Ishikawa (cell line): ENCODE measurements at regions not wholly inside any gene's neighbourhood (a gene's known extent, or its start where the extent isn't known, plus 50 kb on each side); places are given as distances from the start of the nearest gene placed in this dataset.

Experiments
- CEBPB ChIP-seq: IDR thresholded peaks from 2 replicates; pipeline ENCODE4 v1.6.1; 2012
- CREB1 ChIP-seq: IDR thresholded peaks from 2 replicates; pipeline ENCODE4 v1.6.1; 2012; ENCODE audit warnings: low read depth
- EGR1 ChIP-seq: IDR thresholded peaks from 2 replicates; pipeline ENCODE4 v1.6.1; 2012
- EP300 ChIP-seq: IDR thresholded peaks from 2 replicates; pipeline ENCODE4 v1.6.1; 2012; ENCODE audit warnings: borderline replicate concordance
- FOXM1 ChIP-seq: IDR thresholded peaks from 2 replicates; pipeline ENCODE4 v1.6.1; 2012; ENCODE audit warnings: low read depth, borderline replicate concordance
- NFIC ChIP-seq: IDR thresholded peaks from 2 replicates; pipeline ENCODE4 v1.6.1; 2012
- RAD21 ChIP-seq: IDR thresholded peaks from 2 replicates; pipeline ENCODE4 v1.6.1; 2012; ENCODE audit warnings: low read depth
- REST ChIP-seq: IDR thresholded peaks from 2 replicates; pipeline ENCODE4 v1.6.1; 2012; ENCODE audit warnings: low read depth, mild to moderate bottlenecking
- TAF1 ChIP-seq: IDR thresholded peaks from 2 replicates; pipeline ENCODE4 v1.6.1; 2012; ENCODE audit warnings: low read depth, mild to moderate bottlenecking
- TCF12 ChIP-seq: IDR thresholded peaks from 2 replicates; pipeline ENCODE4 v1.6.1; 2012; ENCODE audit warnings: low read depth
- TEAD4 ChIP-seq: IDR thresholded peaks from 2 replicates; pipeline ENCODE4 v1.6.1; 2012
- USF1 ChIP-seq: IDR thresholded peaks from 2 replicates; pipeline ENCODE4 v1.6.1; 2012
- YY1 ChIP-seq: IDR thresholded peaks from 2 replicates; pipeline ENCODE4 v1.6.1; 2012; ENCODE audit warnings: low read depth
- ZBTB7A ChIP-seq: IDR thresholded peaks from 2 replicates; pipeline ENCODE4 v1.6.1; 2012; ENCODE audit warnings: low read depth
- TF ChIP-seq, protein P1 (sequence below): IDR thresholded peaks from 2 replicates; pipeline ENCODE4 v1.6.1; 2012

GRCh38 chr9:108434502-108434901 is 421.3 kb downstream of the ACTL7B start:
- TF ChIP-seq EGR1 (no peak), REST (no peak), YY1 (no peak), RAD21 (no peak), TEAD4 (no peak)
- TF ChIP-seq, protein P1, sequence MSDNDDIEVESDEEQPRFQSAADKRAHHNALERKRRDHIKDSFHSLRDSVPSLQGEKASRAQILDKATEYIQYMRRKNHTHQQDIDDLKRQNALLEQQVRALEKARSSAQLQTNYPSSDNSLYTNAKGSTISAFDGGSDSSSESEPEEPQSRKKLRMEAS = no peak

DNA sequence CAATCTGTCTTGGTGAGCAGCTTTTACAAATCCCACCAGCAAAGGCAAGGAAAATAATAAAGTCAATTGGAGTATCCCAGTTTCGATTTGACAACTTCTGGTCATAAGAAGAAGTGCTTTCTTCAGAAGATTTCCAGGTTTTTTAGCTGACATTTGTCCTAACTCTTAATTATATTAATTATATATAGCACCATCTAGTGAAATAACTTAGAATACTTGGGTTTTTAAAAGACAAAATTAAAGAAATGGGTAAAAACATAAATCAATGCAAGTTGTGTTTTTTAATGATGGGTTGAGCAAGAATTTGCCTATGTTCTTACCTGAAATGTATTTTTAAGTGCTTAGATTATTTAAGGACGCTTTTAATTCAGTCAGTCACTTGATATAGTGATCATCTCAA is 421.8 kb downstream of the ACTL7B start:
- TF ChIP-seq TEAD4 (no peak), RAD21 (no peak), ZBTB7A (no peak), CEBPB (no peak), CREB1 (no peak), TAF1 (no peak), EP300 (no peak), NFIC (no peak), EGR1 (no peak), USF1 (no peak), YY1 (no peak), FOXM1 (no peak), REST (no peak), TCF12 (no peak)
- TF ChIP-seq, protein P1 = no peak

- TF ChIP-seq ZBTB7A = no peak
- TF ChIP-seq NFIC = no peak
- no peak for TF ChIP-seq TEAD4
- no peak for TF ChIP-seq TCF12
- no peak for TF ChIP-seq CREB1
- no peak for TF ChIP-seq EGR1
- no peak for TF ChIP-seq FOXM1
- no peak for TF ChIP-seq CEBPB
- no peak for TF ChIP-seq EP300
- no peak for TF ChIP-seq YY1
- TF ChIP-seq USF1 = no peak
- TF ChIP-seq, protein P1 = no peak
- TF ChIP-seq RAD21 = no peak
- TF ChIP-seq REST = no peak
- no peak for TF ChIP-seq TAF1
Observed at GRCh38 chr9:108430655-108431054, 425.1 kb downstream of the ACTL7B start.

GRCh38 chr9:108427751-108428150 is 428.0 kb downstream of the ACTL7B start:
- TF ChIP-seq RAD21 = no peak
- no peak for TF ChIP-seq ZBTB7A
- TF ChIP-seq NFIC = no peak
- TF ChIP-seq USF1 = no peak

DNA sequence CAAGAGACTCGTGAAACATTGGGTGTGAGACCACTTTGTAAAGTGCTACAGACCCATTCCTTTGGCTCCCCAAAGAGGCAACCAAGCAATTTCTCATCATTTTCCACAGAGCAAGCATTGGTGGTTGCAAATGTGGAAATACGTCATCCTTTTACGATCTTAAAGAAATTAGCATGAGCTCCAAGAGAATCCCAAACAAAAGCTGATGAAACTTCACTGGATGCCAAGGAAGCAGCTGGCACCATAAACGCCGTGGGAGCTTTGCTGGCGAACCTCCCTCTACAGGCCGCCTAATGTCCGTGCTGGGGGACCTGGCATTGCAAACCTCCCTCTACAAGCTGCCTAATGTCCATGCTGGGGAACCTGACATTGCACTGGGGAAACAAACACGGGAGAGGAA is 432.4 kb downstream of the ACTL7B start:
- TF ChIP-seq, protein P1 = no peak
- no peak for TF ChIP-seq REST
- no peak for TF ChIP-seq FOXM1
